Left lung (tissue), 4 donors: ENCODE measurements at regions not wholly inside any gene's neighbourhood (a gene's known extent, or its start where the extent isn't known, plus 50 kb on each side); places are given as distances from the start of the nearest gene placed in this dataset.

Experiments
- ATAC-seq: fragments of 200-7000 bp; cut with Tn5 transposase; one replicate; pipeline ENCODE4 v1.9.1; 2020; ENCODE audit warnings: moderate library complexity
- DNase-seq, 4 donors: peaks; one replicate each; pipeline ENCODE4 v3.0.0-alpha.2; 2013 to 2020
- H3K27ac ChIP-seq, 2 donors: fragments of 200-600 bp; sonication (generic) in 1 of 2; one replicate each; pipeline versions ENCODE4 v1.5.0 to v1.8.0; 2020 to 2021
- H3K27me3 ChIP-seq, 2 donors: fragments of 200-600 bp; sonication (generic) in 1 of 2; one replicate each; pipeline versions ENCODE4 v1.5.0 to v1.8.0; 2020 to 2021
- H3K36me3 ChIP-seq, 2 donors: fragments of 200-600 bp; sonication (generic) in 1 of 2; one replicate each; pipeline versions ENCODE4 v1.5.0 to v1.8.0; 2020 to 2021
- H3K4me1 ChIP-seq, 2 donors: fragments of 200-600 bp; one replicate each; pipeline ENCODE4 v1.8.0; 2021
- H3K4me3 ChIP-seq, 2 donors: fragments of 200-600 bp; sonication (generic) in 1 of 2; one replicate each; pipeline versions ENCODE4 v1.5.0 to v1.8.0; 2020 to 2021; ENCODE audit warnings: mild to moderate bottlenecking in 1 of 2
- H3K9me3 ChIP-seq, 2 donors: fragments of 200-600 bp; sonication (generic) in 1 of 2; one replicate each; pipeline versions ENCODE4 v1.5.0 to v1.8.0; 2020 to 2021
- intact Hi-C, 2 donors: fragments of 100-400 bp; cut with DNase I; formaldehyde crosslinking; loops; one replicate each; pipeline versions ENCODE4 v1.11.2 to v1.14.2; 2022
- TF ChIP-seq, protein P1 (sequence below), 2 donors: fragments of 200-600 bp; sonication (generic) in 1 of 2; IDR thresholded peaks; one replicate each; pipeline versions ENCODE4 v1.5.0 to v1.8.0; 2021; ENCODE audit warnings: antibody characterized with exemption in 2 of 2
- donor health status: DM: no; HTN: yes; CAD: no.
- donor health status: DM: no; HTN: no; CAD: no.

DNA sequence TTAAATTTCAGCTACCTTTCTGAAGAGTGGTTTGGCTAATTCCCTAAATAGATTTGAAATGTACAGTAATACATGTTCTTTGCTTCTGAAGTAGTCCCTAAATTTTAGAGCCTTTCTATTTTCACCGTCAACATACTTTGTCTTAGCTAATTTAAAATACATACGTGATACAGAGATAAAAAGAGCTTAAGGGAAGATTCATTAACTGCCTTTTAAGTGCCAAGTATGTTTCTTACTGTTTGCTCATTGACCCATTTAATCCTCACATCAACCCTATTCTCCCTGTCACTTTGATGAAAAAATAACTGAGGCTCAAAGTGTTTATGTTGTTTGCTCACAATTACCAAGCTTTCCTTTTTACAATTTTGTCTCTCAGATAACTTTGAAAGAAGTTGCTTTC is 118.6 kb upstream of the CDH7 start:
- Histone ChIP-seq H3K4me3 (no peak overlapping the region), H3K4me1 (no peaks in the 10 kb centered on the region), H3K27ac (no peak overlapping the region), H3K27me3 (no peaks in the 10 kb centered on the region), H3K36me3 (no peaks in the 10 kb centered on the region), H3K9me3 (no peaks in the 10 kb centered on the region)
- intact Hi-C loops: no loop called here
- TF ChIP-seq, protein P1, sequence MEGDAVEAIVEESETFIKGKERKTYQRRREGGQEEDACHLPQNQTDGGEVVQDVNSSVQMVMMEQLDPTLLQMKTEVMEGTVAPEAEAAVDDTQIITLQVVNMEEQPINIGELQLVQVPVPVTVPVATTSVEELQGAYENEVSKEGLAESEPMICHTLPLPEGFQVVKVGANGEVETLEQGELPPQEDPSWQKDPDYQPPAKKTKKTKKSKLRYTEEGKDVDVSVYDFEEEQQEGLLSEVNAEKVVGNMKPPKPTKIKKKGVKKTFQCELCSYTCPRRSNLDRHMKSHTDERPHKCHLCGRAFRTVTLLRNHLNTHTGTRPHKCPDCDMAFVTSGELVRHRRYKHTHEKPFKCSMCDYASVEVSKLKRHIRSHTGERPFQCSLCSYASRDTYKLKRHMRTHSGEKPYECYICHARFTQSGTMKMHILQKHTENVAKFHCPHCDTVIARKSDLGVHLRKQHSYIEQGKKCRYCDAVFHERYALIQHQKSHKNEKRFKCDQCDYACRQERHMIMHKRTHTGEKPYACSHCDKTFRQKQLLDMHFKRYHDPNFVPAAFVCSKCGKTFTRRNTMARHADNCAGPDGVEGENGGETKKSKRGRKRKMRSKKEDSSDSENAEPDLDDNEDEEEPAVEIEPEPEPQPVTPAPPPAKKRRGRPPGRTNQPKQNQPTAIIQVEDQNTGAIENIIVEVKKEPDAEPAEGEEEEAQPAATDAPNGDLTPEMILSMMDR (IDR thresholded peaks at IDR 0.05): no peak
- DNase-seq (no peak), ATAC-seq (no peak)

DNA sequence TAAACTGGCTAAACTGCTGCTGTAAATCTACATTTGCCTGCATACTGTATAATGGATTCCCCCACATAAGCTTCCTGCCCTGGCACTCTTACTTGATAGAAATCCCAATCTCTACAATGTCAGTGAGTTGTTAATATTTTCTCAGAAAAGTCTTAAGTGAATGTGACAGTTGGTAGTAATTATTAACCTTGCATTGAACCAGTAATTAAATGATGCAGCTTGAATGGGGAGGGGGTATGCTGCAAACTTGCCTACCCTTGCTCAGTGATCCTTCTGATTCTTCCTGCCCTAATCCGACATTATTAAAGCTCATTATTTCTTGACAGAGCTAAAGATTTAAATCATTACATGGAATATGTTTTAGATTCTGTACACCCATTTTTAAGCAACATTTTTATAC is 119.0 kb upstream of the CDH7 start:
- Histone ChIP-seq H3K4me1 (no peaks in the 10 kb centered on the region), H3K27me3 (no peaks in the 10 kb centered on the region), H3K9me3 (no peaks in the 10 kb centered on the region), H3K4me3 (no peak overlapping the region), H3K36me3 (no peaks in the 10 kb centered on the region), H3K27ac (no peak overlapping the region)
- intact Hi-C loops: no loop called here
- TF ChIP-seq, protein P1 (IDR thresholded peaks at IDR 0.05): no peak
- ATAC-seq (no peak), DNase-seq (no peak)

DNA sequence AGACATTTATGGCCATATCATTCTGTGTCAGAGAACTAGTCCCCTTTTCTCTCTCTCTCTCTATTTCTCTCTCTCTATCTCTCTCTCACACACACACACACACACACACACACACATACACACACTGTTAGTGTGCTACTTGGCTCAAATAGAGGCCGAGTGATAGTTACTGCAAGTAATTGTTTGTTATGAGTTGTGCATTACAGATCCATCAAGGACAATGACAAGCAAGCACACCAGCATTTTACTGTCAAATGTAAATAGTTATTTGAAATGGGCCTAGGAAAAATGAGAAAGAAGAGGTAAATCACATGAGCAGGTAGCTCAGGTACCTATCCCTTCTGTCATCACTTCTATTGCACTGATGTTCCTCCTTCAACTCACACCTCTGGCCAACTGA is 122.4 kb upstream of the CDH7 start:
- DNase-seq: no peak
- no peaks in the 10 kb centered on the region for H3K27me3 ChIP-seq
- no peak for ATAC-seq
- H3K4me3 ChIP-seq: no peak overlapping the region
- H3K36me3 ChIP-seq: no peaks in the 10 kb centered on the region
- H3K27ac ChIP-seq: no peak overlapping the region
- TF ChIP-seq, protein P1 (IDR thresholded peaks at IDR 0.05): no peak
- no peaks in the 10 kb centered on the region for H3K4me1 ChIP-seq
- intact Hi-C loops: no loop called here
- no peaks in the 10 kb centered on the region for H3K9me3 ChIP-seq

DNA sequence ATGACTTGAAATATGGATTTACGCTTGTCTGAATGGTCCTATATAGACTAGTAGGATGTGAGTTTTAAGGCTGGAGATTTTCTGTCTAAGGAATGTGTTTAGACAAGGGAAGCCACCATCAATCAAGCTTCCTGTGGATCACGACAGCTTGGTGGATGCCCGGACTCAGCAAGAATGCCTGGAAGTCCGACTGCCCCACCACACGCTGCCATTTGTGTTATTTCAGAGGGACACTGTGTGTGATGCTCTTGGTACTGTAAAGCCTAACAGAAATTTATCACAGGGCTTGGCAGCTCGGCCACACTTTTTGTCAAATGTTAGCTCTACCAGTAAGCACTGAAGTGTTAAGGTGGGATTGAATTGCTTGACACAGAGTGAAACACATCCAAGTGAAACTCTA is 127.1 kb upstream of the CDH7 start:
- intact Hi-C loops: no loop called here
- H3K4me3 ChIP-seq: no peak overlapping the region
- DNase-seq (no peak), ATAC-seq (no peak)
- no peaks in the 10 kb centered on the region for H3K36me3 ChIP-seq
- no peaks in the 10 kb centered on the region for H3K27me3 ChIP-seq
- no peaks in the 10 kb centered on the region for H3K4me1 ChIP-seq
- TF ChIP-seq, protein P1 (IDR thresholded peaks at IDR 0.05): no peak
- no peaks in the 10 kb centered on the region for H3K9me3 ChIP-seq
- no peak overlapping the region for H3K27ac ChIP-seq

DNA sequence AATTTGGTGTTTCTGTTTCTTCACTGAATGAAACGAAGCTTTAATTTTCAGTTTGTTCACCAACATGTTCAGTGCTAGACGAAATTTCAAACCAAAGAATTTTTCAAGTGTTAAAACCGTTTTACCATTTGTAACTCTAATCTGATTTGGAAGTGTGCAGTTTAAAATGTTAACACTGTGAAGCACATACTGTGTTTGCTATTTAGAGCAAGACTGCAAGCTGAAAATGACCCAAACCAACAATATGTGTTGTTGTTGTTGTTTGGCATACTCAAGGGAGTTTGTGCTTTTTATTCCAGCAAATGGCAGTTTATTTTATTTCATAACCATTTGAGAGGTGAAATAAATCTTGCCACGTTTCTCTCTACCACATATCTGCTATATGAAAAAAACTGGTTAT is 128.4 kb upstream of the CDH7 start:
- no peaks in the 10 kb centered on the region for H3K9me3 ChIP-seq
- TF ChIP-seq, protein P1 (IDR thresholded peaks at IDR 0.05): no peak
- H3K27me3 ChIP-seq: no peaks in the 10 kb centered on the region
- intact Hi-C loops: no loop called here
- H3K4me3 ChIP-seq: no peak overlapping the region
- H3K4me1 ChIP-seq: no peaks in the 10 kb centered on the region
- H3K27ac ChIP-seq: no peak overlapping the region
- DNase-seq: no peak
- ATAC-seq: no peak
- H3K36me3 ChIP-seq: no peaks in the 10 kb centered on the region
